Tibial artery (tissue), 4 donors: ENCODE measurements at regions not wholly inside any gene's neighbourhood (a gene's known extent, or its start where the extent isn't known, plus 50 kb on each side); places are given as distances from the start of the nearest gene placed in this dataset.

Experiments
- DNase-seq, 2 donors: peaks; one replicate each; pipeline ENCODE4 v3.0.0-alpha.2; 2019
- H3K27ac ChIP-seq, 2 donors: fragments of 200-600 bp; sonication (generic) in 1 of 2; 1 replicate in 1 of 2; 2 replicates in 1 of 2; pipeline ENCODE4 v1.5.1; 2018 to 2019; ENCODE audit warnings: mild to moderate bottlenecking in 1 of 2
- H3K27me3 ChIP-seq, 2 donors: fragments of 200-600 bp; sonication (generic) in 1 of 2; one replicate each; pipeline versions ENCODE4 v1.5.1 to v1.6.0; 2016 to 2019
- H3K36me3 ChIP-seq, 3 donors: fragments of 200-600 bp; sonication (generic) in 2 of 3; one replicate each; pipeline ENCODE4 v1.5.1; 2016 to 2019; ENCODE audit warnings: mild to moderate bottlenecking in 2 of 3
- H3K4me1 ChIP-seq, 4 donors: fragments of 200-600 bp; sonication (generic) in 2 of 4; 1 replicate in 3 of 4; 2 replicates in 1 of 4; pipeline ENCODE4 v1.5.1; 2016 to 2019
- H3K4me3 ChIP-seq, 2 donors: fragments of 200-600 bp; sonication (generic) in 1 of 2; 1 replicate in 1 of 2; 2 replicates in 1 of 2; pipeline ENCODE4 v1.5.1; 2018 to 2019; ENCODE audit warnings: mild to moderate bottlenecking in 2 of 2
- H3K9me3 ChIP-seq, 3 donors: fragments of 200-600 bp; sonication (generic) in 1 of 3; one replicate each; pipeline ENCODE4 v1.5.1; 2016 to 2019
- intact Hi-C: fragments of 100-400 bp; cut with DNase I; formaldehyde crosslinking; loops from one replicate; pipeline ENCODE4 v1.15.0; 2023; ENCODE audit warnings: low total_unique reads
- TF ChIP-seq, protein P1 (sequence below), 2 experiments: fragments of 200-600 bp in 1 of 2; fragments of 450-650 bp in 1 of 2; IDR thresholded peaks; one replicate each; pipeline ENCODE4 v1.5.1; 2017 to 2019; ENCODE audit warnings: antibody characterized with exemption in 2 of 2, mild to moderate bottlenecking in 1 of 2, moderate library complexity in 1 of 2

DNA sequence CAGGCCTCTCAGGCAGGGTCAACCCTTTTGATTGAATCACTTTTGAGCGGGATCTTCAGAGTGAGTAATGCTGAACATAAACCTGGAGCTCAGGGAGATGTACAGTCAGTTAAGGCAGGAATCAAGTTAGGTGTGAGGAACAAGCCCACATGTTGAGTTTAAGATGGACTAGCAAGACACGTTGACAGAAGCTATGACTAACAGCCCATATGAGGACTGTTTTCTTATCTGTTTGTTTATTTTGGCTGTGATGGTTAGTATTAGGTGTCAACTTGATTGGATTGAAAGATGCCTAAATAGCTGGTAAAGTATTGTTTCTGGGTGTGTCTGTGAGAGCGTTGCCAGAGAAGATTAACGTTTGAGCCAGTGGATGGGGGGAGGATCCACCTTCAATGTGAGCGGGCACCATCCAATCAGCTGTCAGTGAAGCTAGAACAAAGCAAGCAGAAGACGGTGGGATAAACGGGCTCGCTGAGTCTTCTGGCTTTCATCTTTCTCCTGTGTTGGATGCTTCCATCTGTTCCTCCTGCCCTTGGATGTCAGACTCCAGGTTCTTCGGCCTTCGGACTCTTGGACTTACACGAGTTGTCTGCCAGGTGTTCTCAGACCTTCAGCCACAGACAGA is 232.3 kb upstream of the STAC start:
- H3K4me1 ChIP-seq, result no peaks in the 10 kb centered on the region
- no peaks in the 10 kb centered on the region for H3K9me3 ChIP-seq
- no peak overlapping the region for H3K4me3 ChIP-seq
- TF ChIP-seq, protein P1, sequence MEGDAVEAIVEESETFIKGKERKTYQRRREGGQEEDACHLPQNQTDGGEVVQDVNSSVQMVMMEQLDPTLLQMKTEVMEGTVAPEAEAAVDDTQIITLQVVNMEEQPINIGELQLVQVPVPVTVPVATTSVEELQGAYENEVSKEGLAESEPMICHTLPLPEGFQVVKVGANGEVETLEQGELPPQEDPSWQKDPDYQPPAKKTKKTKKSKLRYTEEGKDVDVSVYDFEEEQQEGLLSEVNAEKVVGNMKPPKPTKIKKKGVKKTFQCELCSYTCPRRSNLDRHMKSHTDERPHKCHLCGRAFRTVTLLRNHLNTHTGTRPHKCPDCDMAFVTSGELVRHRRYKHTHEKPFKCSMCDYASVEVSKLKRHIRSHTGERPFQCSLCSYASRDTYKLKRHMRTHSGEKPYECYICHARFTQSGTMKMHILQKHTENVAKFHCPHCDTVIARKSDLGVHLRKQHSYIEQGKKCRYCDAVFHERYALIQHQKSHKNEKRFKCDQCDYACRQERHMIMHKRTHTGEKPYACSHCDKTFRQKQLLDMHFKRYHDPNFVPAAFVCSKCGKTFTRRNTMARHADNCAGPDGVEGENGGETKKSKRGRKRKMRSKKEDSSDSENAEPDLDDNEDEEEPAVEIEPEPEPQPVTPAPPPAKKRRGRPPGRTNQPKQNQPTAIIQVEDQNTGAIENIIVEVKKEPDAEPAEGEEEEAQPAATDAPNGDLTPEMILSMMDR (IDR thresholded peaks at IDR 0.05), result no peak
- no peaks in the 10 kb centered on the region for H3K36me3 ChIP-seq
- H3K27me3 ChIP-seq, result no peaks in the 10 kb centered on the region
- intact Hi-C loops, result no loop called here
- no peak for DNase-seq
- no peak overlapping the region for H3K27ac ChIP-seq

DNA sequence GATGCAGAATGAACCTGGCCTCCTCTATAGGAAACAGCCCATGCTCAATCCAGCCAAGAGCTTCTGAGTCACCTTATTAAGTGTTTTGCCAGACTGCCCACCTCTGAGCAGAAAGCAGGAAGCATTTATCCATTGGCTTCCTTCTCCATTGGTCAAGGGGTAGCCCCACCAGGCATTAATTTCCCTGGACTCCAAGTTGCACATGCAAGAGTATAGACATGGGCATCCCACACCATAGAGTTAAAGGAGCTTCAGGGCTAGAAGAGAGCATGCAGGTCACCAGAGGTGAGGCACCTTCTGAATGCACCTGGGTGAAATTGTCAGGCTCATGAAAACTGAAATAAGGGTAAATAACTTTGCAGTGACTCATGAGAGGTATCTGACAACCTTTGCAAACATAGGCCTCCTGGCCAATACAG is 230.8 kb upstream of the STAC start:
- intact Hi-C loops, result no loop called here
- Histone ChIP-seq H3K27me3 (no peaks in the 10 kb centered on the region), H3K9me3 (no peaks in the 10 kb centered on the region), H3K36me3 (no peaks in the 10 kb centered on the region), H3K4me1 (no peaks in the 10 kb centered on the region), H3K4me3 (no peak overlapping the region), H3K27ac (no peak overlapping the region)
- TF ChIP-seq, protein P1 (IDR thresholded peaks at IDR 0.05), result no peak
- no peak for DNase-seq

DNA sequence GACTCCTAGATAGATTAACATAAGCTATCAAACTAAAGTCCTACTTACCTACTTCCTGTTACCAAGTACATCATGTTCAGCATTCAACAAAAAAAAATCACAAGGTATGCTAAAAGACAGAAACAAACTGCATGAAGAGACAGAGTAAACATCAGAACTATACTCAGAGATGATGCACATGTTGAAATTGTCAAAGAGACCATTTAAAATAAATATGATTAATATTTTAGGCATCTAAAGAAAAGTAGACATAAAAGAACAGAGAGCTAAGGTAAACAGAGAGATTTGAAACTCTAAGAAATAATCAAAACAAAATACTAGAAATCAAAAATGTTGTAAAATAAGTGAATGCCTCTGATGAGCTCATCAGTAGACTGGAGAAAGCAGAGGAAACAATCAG is 224.8 kb upstream of the STAC start:
- TF ChIP-seq, protein P1 (IDR thresholded peaks at IDR 0.05), result no peak
- no peak for DNase-seq
- no peak overlapping the region for H3K27ac ChIP-seq
- intact Hi-C loops, result no loop called here
- H3K4me1 ChIP-seq, result no peaks in the 10 kb centered on the region
- H3K4me3 ChIP-seq, result no peak overlapping the region
- H3K9me3 ChIP-seq, result no peaks in the 10 kb centered on the region
- H3K27me3 ChIP-seq, result no peaks in the 10 kb centered on the region
- H3K36me3 ChIP-seq, result no peaks in the 10 kb centered on the region

DNA sequence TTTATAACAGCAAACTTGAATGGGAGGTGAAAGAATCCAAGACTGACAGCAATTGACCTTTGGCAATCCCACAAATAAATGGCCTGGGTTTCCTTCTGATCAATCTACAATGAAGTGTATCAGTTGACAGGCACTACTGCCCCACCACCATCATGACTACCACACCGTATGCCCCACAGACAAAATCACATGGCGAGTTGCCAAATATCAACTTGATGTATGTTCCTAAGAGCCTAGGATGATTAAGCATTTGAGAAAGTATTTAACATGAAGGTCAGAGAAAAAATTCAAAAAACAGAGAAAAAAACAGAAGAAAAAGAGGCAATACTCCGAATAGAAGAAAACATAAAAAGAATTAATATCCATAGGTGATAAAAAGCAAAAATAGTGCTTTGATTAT is 215.9 kb upstream of the STAC start:
- Histone ChIP-seq H3K36me3 (no peaks in the 10 kb centered on the region), H3K4me1 (no peaks in the 10 kb centered on the region), H3K4me3 (no peak overlapping the region), H3K27me3 (no peaks in the 10 kb centered on the region), H3K9me3 (no peaks in the 10 kb centered on the region), H3K27ac (no peak overlapping the region)
- no peak for DNase-seq
- TF ChIP-seq, protein P1 (IDR thresholded peaks at IDR 0.05), result no peak
- intact Hi-C loops, result no loop called here

DNA sequence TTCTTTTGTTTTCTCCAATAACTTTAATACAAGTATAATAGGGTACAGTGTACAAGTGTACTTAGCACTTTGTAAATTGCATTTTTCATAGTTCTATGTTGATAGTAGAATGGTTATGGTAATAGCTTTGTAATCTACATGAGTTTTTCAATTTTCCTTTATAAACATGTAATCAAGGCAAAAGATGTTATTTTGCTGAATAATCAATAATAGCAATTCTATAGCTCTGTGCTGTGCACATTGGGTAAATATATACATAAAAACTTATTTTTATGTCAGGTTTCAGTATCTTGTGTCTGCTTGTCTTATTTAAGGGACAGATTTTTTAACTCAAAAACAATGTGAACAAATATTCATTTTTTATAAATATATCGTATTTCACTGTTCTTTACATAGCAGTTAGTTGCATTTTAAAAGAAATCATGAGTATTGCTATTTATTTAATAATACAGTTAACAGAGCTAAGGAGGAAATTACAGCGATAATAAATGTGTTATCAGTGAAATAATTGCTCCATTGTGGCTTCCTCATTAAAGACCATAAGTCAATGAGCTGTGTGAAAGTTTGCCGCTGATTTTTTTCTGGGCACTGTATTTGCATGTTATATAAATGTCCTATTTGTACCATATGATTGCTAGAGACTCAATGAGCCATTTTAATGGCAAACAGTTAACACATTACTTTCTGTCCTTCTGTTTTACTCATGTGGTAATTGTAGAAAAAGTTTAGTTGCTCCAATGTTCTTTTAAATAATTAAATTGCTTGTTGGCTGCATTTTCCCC is 214.6 kb upstream of the STAC start:
- Histone ChIP-seq H3K4me3 (no peak overlapping the region), H3K9me3 (no peaks in the 10 kb centered on the region), H3K4me1 (no peaks in the 10 kb centered on the region), H3K36me3 (no peaks in the 10 kb centered on the region), H3K27me3 (no peaks in the 10 kb centered on the region), H3K27ac (no peak overlapping the region)
- intact Hi-C loops, result no loop called here
- no peak for DNase-seq
- TF ChIP-seq, protein P1 (IDR thresholded peaks at IDR 0.05), result no peak
